22Rv1 (cell line): ENCODE measurements at regions not wholly inside any gene's neighbourhood (a gene's known extent, or its start where the extent isn't known, plus 50 kb on each side); places are given as distances from the start of the nearest gene placed in this dataset.

Experiments used
- ZFX ChIP-seq: fragments of 450-650 bp; IDR thresholded peaks from 2 replicates; pipeline ENCODE4 v1.6.1; 2017; ENCODE audit warnings: antibody characterized with exemption, borderline replicate concordance
- TF ChIP-seq, protein P1 (sequence below): fragments of 450-650 bp; IDR thresholded peaks from 2 replicates; pipeline ENCODE4 v1.5.1; 2017; ENCODE audit warnings: mild to moderate bottlenecking

DNA sequence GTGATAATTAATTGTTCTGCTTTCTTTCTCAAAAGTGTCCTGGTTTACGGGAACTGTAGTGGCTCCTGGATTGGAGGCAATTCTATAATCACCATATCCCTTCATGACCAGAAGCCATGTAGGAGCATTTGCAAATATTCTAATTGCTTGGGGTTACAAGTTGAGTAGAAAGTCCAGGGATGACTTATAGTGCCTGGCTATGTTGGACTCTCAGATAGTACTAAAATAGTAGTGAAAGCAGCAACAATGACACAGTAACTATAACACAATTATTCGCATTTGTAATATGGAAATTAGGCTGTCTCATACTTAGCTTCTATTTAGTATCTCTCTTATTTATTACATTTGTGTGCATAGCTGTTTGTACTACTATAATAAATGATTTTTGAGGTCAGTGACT lies 712.5 kb upstream of the GRAMD2B start:
- TF ChIP-seq, protein P1, sequence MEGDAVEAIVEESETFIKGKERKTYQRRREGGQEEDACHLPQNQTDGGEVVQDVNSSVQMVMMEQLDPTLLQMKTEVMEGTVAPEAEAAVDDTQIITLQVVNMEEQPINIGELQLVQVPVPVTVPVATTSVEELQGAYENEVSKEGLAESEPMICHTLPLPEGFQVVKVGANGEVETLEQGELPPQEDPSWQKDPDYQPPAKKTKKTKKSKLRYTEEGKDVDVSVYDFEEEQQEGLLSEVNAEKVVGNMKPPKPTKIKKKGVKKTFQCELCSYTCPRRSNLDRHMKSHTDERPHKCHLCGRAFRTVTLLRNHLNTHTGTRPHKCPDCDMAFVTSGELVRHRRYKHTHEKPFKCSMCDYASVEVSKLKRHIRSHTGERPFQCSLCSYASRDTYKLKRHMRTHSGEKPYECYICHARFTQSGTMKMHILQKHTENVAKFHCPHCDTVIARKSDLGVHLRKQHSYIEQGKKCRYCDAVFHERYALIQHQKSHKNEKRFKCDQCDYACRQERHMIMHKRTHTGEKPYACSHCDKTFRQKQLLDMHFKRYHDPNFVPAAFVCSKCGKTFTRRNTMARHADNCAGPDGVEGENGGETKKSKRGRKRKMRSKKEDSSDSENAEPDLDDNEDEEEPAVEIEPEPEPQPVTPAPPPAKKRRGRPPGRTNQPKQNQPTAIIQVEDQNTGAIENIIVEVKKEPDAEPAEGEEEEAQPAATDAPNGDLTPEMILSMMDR, result no peak
- TF ChIP-seq ZFX, result no peak
